DOHH2 (cell line): ENCODE measurements at regions not wholly inside any gene's neighbourhood (a gene's known extent, or its start where the extent isn't known, plus 50 kb on each side); places are given as distances from the start of the nearest gene placed in this dataset.

Experiments used
- EZH2phosphoT487 ChIP-seq: fragments of 200-600 bp; sonication (generic); IDR thresholded peaks from 2 replicates; pipeline ENCODE4 v1.6.1; 2017; ENCODE audit warnings: borderline replicate concordance, mild to moderate bottlenecking, antibody characterized with exemption, low read length, moderate library complexity, mixed read lengths
- TF ChIP-seq, protein P1 (sequence below): fragments of 200-600 bp; sonication (generic); IDR thresholded peaks from one replicate; pipeline ENCODE4 v1.5.1; 2014; ENCODE audit warnings: antibody characterized with exemption, mild to moderate bottlenecking, low read depth, low read length; ENCODE audit not compliant: poor library complexity, severe bottlenecking

DNA sequence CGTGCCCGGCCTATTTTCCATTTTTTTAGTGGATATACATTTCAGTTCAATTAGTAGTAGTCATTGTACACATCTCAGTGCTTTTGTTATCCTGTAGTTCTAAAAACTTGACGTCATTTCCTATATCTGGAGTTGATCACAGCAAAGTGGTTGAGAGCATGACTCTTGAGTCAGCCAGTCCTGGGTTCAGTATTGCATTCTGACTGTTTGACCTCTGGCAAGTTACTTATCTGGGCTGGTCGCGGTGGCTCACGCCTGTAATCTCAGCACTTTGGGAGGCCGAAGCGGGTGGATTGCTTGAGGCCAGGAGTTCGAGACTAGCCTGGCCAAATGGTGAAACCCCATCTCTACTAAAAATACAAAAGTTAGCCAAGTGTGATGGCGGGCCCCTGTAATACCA is 50.4 kb upstream of the PPM1B start:
- TF ChIP-seq, protein P1, sequence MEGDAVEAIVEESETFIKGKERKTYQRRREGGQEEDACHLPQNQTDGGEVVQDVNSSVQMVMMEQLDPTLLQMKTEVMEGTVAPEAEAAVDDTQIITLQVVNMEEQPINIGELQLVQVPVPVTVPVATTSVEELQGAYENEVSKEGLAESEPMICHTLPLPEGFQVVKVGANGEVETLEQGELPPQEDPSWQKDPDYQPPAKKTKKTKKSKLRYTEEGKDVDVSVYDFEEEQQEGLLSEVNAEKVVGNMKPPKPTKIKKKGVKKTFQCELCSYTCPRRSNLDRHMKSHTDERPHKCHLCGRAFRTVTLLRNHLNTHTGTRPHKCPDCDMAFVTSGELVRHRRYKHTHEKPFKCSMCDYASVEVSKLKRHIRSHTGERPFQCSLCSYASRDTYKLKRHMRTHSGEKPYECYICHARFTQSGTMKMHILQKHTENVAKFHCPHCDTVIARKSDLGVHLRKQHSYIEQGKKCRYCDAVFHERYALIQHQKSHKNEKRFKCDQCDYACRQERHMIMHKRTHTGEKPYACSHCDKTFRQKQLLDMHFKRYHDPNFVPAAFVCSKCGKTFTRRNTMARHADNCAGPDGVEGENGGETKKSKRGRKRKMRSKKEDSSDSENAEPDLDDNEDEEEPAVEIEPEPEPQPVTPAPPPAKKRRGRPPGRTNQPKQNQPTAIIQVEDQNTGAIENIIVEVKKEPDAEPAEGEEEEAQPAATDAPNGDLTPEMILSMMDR = no peak
- TF ChIP-seq EZH2phosphoT487 = no peak
